Testis (tissue), 2 donors: ENCODE measurements at regions not wholly inside any gene's neighbourhood (a gene's known extent, or its start where the extent isn't known, plus 50 kb on each side); places are given as distances from the start of the nearest gene placed in this dataset.

Source experiments
- POLR2A ChIP-seq: fragments of 450-650 bp; IDR thresholded peaks from one replicate; pipeline ENCODE4 v1.6.1; 2017; ENCODE audit warnings: antibody characterized with exemption, mild to moderate bottlenecking, moderate library complexity
- TF ChIP-seq, protein P1 (sequence below), 3 experiments: fragments of 450-650 bp in 2 of 3; fragments of 200-600 bp in 1 of 3; sonication (generic) in 1 of 3; IDR thresholded peaks; one replicate each; pipeline ENCODE4 v1.5.1; 2016 to 2019; ENCODE audit warnings: antibody characterized with exemption in 3 of 3, mild to moderate bottlenecking in 2 of 3, moderate library complexity in 1 of 3

DNA sequence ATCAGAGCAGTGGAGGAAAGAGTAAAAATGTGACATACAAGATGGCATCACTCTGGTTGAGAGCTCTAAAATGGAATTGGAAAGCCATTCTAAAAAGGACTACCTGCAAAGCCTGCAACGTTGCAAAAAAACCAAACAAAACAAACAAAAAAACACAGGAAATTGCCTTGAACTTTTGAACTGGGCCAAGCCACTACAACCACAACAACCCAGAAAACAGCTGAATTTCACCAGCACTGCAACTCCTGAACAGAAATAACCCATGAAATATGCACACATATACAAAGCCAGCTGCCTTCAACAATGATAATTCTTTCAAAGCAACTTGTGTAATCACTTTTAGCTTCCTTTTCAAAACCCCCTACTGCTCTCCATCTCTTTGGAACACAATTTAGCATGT, 326.6 kb upstream of the LRRC4C start:
- TF ChIP-seq POLR2A, result no peak
- TF ChIP-seq, protein P1, sequence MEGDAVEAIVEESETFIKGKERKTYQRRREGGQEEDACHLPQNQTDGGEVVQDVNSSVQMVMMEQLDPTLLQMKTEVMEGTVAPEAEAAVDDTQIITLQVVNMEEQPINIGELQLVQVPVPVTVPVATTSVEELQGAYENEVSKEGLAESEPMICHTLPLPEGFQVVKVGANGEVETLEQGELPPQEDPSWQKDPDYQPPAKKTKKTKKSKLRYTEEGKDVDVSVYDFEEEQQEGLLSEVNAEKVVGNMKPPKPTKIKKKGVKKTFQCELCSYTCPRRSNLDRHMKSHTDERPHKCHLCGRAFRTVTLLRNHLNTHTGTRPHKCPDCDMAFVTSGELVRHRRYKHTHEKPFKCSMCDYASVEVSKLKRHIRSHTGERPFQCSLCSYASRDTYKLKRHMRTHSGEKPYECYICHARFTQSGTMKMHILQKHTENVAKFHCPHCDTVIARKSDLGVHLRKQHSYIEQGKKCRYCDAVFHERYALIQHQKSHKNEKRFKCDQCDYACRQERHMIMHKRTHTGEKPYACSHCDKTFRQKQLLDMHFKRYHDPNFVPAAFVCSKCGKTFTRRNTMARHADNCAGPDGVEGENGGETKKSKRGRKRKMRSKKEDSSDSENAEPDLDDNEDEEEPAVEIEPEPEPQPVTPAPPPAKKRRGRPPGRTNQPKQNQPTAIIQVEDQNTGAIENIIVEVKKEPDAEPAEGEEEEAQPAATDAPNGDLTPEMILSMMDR (IDR thresholded peaks at IDR 0.05), result no peak
